ENCODE measurements at regions not wholly inside any gene's neighbourhood (a gene's known extent, or its start where the extent isn't known, plus 50 kb on each side); places are given as distances from the start of the nearest gene placed in this dataset.
"Not testable (repeated sequence)": the region's sequence is repeated elsewhere in the genome, so short reads cannot be mapped to it uniquely, and the experiment has no call there.

DNA sequence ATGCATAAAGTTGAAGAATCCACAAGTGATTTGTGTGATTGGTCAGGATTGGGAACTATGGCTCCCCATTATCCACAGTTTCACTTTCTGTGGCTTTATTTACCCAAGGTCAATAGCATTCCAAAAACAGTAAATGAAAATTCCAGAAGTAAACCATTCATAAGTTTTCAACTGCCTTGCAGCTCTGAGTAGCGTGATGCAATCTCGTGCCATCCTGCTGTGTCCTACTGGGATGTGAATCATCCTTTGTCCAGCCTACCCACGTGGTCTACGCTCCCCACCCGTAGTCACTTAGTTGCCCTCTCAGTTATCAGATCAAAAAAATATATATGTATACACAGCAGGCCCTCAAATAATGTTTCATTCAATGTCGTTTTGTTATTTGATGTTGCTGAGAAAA is 89.0 kb upstream of the DLGAP1 start:
- DNase-seq (ENCODE audit: low read depth in 2 of 2), result no peak

DNA sequence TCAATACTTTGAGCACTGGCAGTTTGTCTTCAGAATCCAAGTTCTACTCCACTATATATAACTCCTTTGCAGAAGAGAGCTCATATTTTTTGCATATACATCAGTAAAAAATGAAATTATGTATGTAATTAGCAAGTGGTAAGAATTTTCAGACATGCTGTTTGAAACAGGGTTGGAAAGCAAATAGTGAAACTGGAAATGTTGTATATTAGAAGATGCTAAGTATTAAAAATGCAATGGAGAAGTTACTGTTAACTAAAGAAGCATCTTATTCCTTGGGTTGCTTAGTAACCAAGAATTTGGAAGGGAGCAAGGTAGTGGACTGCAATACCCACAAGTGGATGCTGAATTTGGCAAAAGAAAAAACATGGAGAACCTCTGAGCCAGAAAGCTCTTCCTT is 88.6 kb upstream of the DLGAP1 start:
- DNase-seq (ENCODE audit: low read depth in 2 of 2), result no peak

DNA sequence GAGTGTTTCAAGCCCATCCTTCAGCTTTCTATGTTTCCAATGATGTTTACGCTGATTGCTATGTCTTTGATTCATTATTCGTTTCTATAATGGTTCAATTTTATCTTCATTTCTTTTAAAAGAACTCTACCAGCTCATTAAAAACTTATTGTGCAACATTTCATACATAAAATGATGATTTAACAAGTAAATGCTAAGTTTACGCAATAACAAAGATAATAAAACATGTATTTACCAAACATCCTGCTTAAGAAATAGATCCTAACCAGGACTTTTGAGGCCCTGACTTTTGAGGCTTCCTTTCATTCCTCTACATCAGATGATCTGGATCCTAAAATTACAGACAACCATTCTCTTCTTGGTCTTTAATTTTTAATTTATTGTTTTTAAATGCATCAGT is 86.5 kb upstream of the DLGAP1 start:
- no peak for DNase-seq (ENCODE audit: low read depth in 2 of 2)

DNA sequence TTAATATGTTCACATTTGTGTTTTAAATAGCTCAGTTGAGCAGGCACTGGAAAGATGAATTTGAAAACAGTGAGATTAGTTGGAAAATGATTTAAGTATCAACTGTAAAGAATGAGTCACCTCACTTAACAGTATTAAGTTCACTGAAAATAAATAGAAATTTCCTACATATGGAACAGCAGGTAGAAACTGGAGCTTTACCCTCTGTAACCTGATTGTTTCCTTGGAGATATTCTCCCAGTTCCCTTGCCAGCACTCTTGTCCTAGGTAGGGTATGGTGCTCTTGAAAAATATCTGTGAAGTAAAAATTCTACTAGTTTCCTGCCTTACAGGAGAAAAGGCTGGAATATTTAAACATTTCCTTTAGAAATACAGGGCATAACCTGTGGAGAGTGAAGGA is 81.3 kb upstream of the DLGAP1 start:
- no peak for DNase-seq (ENCODE audit: low read depth in 2 of 2)

DNA sequence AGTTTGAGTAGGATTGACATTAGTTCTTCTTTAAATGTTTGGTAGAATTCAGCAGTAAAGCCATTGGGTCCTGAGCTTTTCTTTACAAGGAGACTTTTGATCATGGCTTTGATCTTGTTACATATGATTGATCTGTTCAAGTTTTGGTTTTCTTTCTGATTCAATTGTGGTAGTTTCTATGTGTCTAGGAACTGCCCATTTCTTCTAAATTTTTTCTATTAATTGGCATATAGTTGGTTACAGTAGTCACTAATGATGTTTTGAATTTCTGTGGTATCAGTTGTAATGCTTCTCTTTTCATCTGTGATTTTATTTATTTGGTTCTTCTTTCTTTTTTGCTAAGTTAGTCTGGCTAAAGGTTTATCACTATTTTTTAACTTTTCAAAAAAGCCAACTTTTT is 73.3 kb upstream of the DLGAP1 start:
- DNase-seq (ENCODE audit: low read depth in 2 of 2), result no peak

DNA sequence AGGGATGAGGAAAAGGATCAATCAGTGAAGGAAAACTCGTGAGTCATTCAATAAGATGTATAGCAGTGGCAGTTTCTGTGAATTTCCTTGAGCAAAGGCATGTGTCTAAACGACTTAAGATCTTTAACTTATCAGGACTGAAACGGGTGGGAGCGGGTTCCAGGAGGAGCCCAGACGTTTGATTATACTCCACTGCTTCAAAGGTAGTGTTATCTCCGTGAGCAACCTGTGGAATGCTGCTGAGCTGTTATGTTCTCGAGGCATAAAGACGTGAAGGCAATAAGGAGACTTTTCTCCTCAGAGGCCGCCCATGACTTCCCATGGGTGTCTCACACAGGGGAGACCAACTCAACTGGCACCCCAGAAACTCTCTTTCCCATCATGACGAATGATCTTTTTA is 72.7 kb upstream of the DLGAP1 start:
- DNase-seq (ENCODE audit: low read depth in 2 of 2), result not testable (repeated sequence)

DNA sequence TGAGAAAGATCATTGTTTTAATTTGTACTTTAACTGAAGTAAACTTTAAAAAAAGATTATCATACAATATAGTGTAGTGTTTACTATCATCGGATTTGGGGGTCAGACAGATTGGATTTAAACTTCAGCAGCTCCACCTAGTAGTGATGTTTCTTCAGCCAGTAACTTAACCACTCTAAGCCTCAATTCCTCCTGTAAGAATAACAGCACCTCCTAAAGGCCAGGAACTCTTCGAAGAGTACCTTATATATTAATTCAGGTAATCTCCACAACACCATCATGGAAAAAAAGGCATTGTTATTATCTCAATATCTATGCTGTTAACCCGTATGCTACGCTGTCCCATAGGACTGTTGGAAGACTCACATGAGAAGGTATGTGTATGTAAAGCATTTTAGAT is 69.0 kb upstream of the DLGAP1 start:
- no peak for DNase-seq (ENCODE audit: low read depth in 2 of 2)

DNA sequence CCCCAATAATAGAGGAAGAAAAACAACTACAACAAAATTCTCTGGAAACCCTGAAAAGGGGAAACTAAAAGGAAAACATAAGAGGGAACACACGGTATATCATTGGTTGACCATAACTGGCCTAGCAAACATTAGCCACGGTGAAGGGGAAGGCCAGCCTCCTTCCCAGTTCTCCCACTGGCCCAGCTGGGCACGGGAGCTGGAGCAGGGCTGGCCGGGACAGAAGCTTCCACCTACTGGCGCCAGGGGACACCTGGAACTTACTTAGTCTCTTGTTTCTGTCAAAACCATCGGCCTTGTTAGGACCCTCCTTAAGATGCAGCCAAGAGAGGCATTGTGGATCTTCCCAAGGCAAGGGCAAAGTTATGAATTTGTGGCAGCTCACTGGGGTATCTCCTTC is 56.1 kb upstream of the DLGAP1 start:
- no peak for DNase-seq (ENCODE audit: low read depth in 2 of 2)

DNA sequence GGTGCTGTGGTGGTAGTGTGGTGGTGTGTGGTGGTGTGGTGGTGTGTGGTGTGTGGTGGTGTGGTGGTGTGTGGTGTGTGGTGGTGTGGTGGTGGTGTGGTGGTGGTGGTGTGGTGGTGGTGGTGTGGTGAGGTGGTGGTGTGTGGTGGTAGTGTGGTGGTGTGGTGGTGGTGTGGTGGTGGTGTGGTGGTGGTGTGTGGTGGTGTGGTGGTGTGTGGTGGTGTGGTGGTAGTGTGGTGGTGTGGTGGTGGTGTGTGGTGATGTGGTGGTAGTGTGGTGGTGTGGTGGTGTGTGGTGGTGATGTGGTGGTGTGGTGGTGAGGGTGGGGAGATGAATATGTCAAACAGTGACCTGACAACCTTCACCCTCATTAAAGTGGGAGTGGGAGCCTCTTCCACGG is 55.6 kb upstream of the DLGAP1 start:
- no peak for DNase-seq (ENCODE audit: low read depth in 2 of 2)

DNA sequence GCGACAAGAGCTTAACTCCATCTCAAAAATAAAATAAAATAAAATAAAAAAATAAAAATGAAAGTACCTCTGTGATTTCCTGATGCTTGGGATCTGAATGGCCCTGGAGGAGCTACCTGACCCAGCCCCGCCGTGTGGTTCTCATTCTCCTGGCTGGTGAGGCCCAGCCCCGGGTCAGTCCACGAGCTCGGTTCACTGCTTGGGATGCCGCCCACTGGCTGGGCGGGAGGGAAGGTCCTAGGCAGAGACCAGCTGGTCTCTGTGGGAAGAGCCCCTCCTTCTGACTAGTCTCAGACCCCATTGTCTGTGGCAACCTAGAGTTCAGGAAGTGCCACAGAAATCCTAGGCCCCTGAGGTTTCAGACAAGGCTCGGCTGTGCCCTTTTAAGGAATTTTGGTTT is 55.1 kb upstream of the DLGAP1 start:
- no peak for DNase-seq (ENCODE audit: low read depth in 2 of 2)
